Activated CD4-positive, CD25-positive, alpha-beta regulatory T cell (primary cell): ENCODE measurements at regions not wholly inside any gene's neighbourhood (a gene's known extent, or its start where the extent isn't known, plus 50 kb on each side); places are given as distances from the start of the nearest gene placed in this dataset.
A peak's percentile ranks its signal among the peaks of the same experiment; 100 is the strongest.
"Not testable (repeated sequence)": the region's sequence is repeated elsewhere in the genome, so short reads cannot be mapped to it uniquely, and the experiment has no call there.

Source experiments
- DNase-seq, 4 experiments: peaks; one replicate each; lab custom pipeline; 2025; lab: John Stamatoyannopoulos, UW

- no peak for DNase-seq
Measured at GRCh38 chr2:207328944-207329386, 163.2 kb upstream of the KLF7 start.

GRCh38 chr2:207330912-207331311 is 165.2 kb upstream of the KLF7 start:
- peak in 2 of 4 experiments; percentile 4 to 9 for DNase-seq

GRCh38 chr2:207331674-207332073 is 165.9 kb upstream of the KLF7 start:
- no peak for DNase-seq

GRCh38 chr2:207332480-207333212 is 166.9 kb upstream of the KLF7 start:
- DNase-seq, result no peak

- no peak for DNase-seq
Measured at GRCh38 chr2:207333599-207334300, 168.0 kb upstream of the KLF7 start.

- DNase-seq, result no peak
Measured at GRCh38 chr2:207334301-207334623, 168.5 kb upstream of the KLF7 start.

- no peak for DNase-seq
Measured at GRCh38 chr2:207334624-207335371, 169.1 kb upstream of the KLF7 start.

- DNase-seq, result no peak
Measured at GRCh38 chr2:207337234-207338219, 171.8 kb upstream of the KLF7 start.

GRCh38 chr2:207338220-207338607 is 172.5 kb upstream of the KLF7 start:
- no peak for DNase-seq

GRCh38 chr2:207338610-207339009 is 172.9 kb upstream of the KLF7 start:
- no peak for DNase-seq

GRCh38 chr2:207341112-207341750 is 175.5 kb upstream of the KLF7 start:
- no peak for DNase-seq

- DNase-seq, result no peak
Measured at GRCh38 chr2:207341804-207342203, 176.1 kb upstream of the KLF7 start.

- not testable (repeated sequence) for DNase-seq
Measured at GRCh38 chr2:207344596-207345394, 179.0 kb upstream of the KLF7 start.

GRCh38 chr2:207351171-207351570 is 178.6 kb upstream of the CREB1 start:
- no peak for DNase-seq

GRCh38 chr2:207352978-207353671 is 176.6 kb upstream of the CREB1 start:
- no peak for DNase-seq

GRCh38 chr2:207353836-207354235 is 175.9 kb upstream of the CREB1 start:
- DNase-seq, result no peak

- no peak for DNase-seq
Measured at GRCh38 chr2:207354462-207354861, 175.3 kb upstream of the CREB1 start.

GRCh38 chr2:207356567-207356966 is 173.2 kb upstream of the CREB1 start:
- DNase-seq, result no peak

GRCh38 chr2:207357216-207357615 is 172.5 kb upstream of the CREB1 start:
- no peak for DNase-seq

- DNase-seq, result no peak
Measured at GRCh38 chr2:207362716-207363115, 167.0 kb upstream of the CREB1 start.
